Right atrium auricular region (tissue), 2 donors: ENCODE measurements at regions not wholly inside any gene's neighbourhood (a gene's known extent, or its start where the extent isn't known, plus 50 kb on each side); places are given as distances from the start of the nearest gene placed in this dataset.
"Not testable (repeated sequence)": the region's sequence is repeated elsewhere in the genome, so short reads cannot be mapped to it uniquely, and the experiment has no call there.

Source experiments
- DNase-seq: peaks from one replicate; pipeline ENCODE4 v3.0.0-alpha.2; 2019; ENCODE audit warnings: low spot score
- H3K27ac ChIP-seq, 2 donors: fragments of 200-600 bp; sonication (generic); 1 replicate in 1 of 2; 2 replicates in 1 of 2; pipeline ENCODE4 v1.5.1; 2016 to 2019
- H3K27me3 ChIP-seq, 2 donors: fragments of 200-600 bp; sonication (generic); one replicate each; pipeline versions ENCODE4 v1.5.1 to v1.6.0; 2017 to 2019
- H3K36me3 ChIP-seq: fragments of 200-600 bp; sonication (generic); one replicate; pipeline ENCODE4 v1.5.1; 2016
- H3K4me1 ChIP-seq, 2 donors: fragments of 200-600 bp; sonication (generic); one replicate each; pipeline versions ENCODE4 v1.5.1 to v1.6.0; 2017 to 2019
- H3K4me3 ChIP-seq, 2 donors: fragments of 200-600 bp; sonication (generic); 1 replicate in 1 of 2; 2 replicates in 1 of 2; pipeline ENCODE4 v1.5.1; 2017 to 2019; ENCODE audit warnings: mild to moderate bottlenecking in 1 of 2, moderate library complexity in 1 of 2
- H3K9me3 ChIP-seq, 2 donors: fragments of 200-600 bp; sonication (generic); one replicate each; pipeline ENCODE4 v1.5.1; 2019
- CTCF ChIP-seq, 2 donors: fragments of 200-600 bp; sonication (generic); IDR thresholded peaks; one replicate each; pipeline ENCODE4 v1.5.1; 2019; ENCODE audit warnings: antibody characterized with exemption in 2 of 2

- no peak for DNase-seq
Observed at GRCh38 chr2:132275396-132275795, 113.6 kb upstream of the ANKRD30BL start.

DNA sequence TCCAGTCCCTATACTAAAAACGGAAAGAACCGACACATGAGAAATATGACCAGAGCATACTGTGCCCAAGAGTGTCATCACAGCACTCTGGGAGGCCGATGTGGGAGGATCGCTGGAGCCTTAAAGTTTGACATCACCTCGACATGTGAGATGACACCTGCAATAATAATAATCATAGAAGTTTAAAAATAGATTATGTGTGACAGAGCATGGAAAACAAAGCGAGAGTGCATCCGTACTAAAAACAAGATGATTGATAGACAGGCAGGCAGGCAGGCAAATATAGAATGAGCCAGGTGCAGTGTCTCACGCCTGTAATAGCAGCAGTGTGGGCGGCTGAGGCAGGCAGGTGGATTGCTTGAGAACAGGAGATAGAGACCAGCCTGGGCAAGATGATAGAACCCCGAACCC is 114.8 kb upstream of the ANKRD30BL start:
- H3K27me3 ChIP-seq = no peaks in the 10 kb centered on the region

More at GRCh38 chr2:132275396-132275795, 113.6 kb upstream of the ANKRD30BL start:
- no peak overlapping the region for H3K27ac ChIP-seq
- H3K9me3 ChIP-seq = no peaks in the 10 kb centered on the region
- H3K4me1 ChIP-seq = no peaks in the 10 kb centered on the region
- TF ChIP-seq CTCF (IDR thresholded peaks at IDR 0.05) = no peak
- no peaks in the 10 kb centered on the region for H3K27me3 ChIP-seq
- no peak overlapping the region for H3K4me3 ChIP-seq
- no peaks in the 10 kb centered on the region for H3K36me3 ChIP-seq

DNA sequence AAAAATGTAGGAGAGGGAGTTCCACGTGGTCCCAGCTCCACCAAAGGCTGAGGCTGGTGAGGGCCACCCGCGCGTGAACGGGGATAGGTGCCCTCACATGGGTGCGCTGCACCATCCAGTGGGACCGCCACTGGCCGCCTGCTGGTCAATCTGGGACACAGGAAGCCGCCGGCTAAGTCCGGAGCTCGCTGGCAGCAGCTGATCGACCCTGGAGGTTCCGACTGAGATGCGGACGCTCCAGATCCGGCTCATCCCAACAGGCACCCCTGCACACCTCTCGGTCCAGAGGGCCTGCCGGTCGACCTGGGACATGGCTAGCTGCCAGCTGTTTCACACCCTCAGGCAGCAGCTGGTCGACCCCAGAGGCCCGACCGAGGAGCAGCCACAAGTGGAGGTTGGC is 116.5 kb upstream of the ANKRD30BL start:
- Histone ChIP-seq H3K4me1 (no peaks in the 10 kb centered on the region), H3K27me3 (no peaks in the 10 kb centered on the region), H3K27ac (no peak overlapping the region), H3K4me3 (no peak overlapping the region), H3K36me3 (no peaks in the 10 kb centered on the region), H3K9me3 (no peaks in the 10 kb centered on the region)
- no peak for DNase-seq
- TF ChIP-seq CTCF (IDR thresholded peaks at IDR 0.05) = no peak

More for the DNA sequence above, 114.8 kb upstream of the ANKRD30BL start:
- no peak overlapping the region for H3K4me3 ChIP-seq
- no peaks in the 10 kb centered on the region for H3K4me1 ChIP-seq
- H3K9me3 ChIP-seq = no peaks in the 10 kb centered on the region
- DNase-seq = peak; percentile 9
- H3K36me3 ChIP-seq = no peaks in the 10 kb centered on the region
- no peak overlapping the region for H3K27ac ChIP-seq
- TF ChIP-seq CTCF (IDR thresholded peaks at IDR 0.05) = no peak

GRCh38 chr2:132279344-132279743 is 117.6 kb upstream of the ANKRD30BL start:
- no peaks in the 10 kb centered on the region for H3K4me1 ChIP-seq
- no peak for TF ChIP-seq CTCF (IDR thresholded peaks at IDR 0.05)
- no peak overlapping the region for H3K27ac ChIP-seq
- H3K4me3 ChIP-seq = no peak overlapping the region
- no peak for DNase-seq
- no peaks in the 10 kb centered on the region for H3K9me3 ChIP-seq
- no peaks in the 10 kb centered on the region for H3K27me3 ChIP-seq
- H3K36me3 ChIP-seq = no peaks in the 10 kb centered on the region

- no peak overlapping the region for H3K27ac ChIP-seq
- no peaks in the 10 kb centered on the region for H3K4me1 ChIP-seq
- no peak overlapping the region for H3K4me3 ChIP-seq
- TF ChIP-seq CTCF (IDR thresholded peaks at IDR 0.05) = no peak
- H3K27me3 ChIP-seq = no peaks in the 10 kb centered on the region
- no peaks in the 10 kb centered on the region for H3K36me3 ChIP-seq
- no peak for DNase-seq
- H3K9me3 ChIP-seq = no peaks in the 10 kb centered on the region
Observed at GRCh38 chr2:132279930-132280615, 118.3 kb upstream of the ANKRD30BL start.

GRCh38 chr2:132280912-132281311 is 119.2 kb upstream of the ANKRD30BL start:
- Histone ChIP-seq H3K27ac (no peak overlapping the region), H3K4me3 (no peak overlapping the region), H3K36me3 (no peaks in the 10 kb centered on the region), H3K4me1 (no peaks in the 10 kb centered on the region), H3K27me3 (no peaks in the 10 kb centered on the region), H3K9me3 (no peaks in the 10 kb centered on the region)
- DNase-seq = no peak
- no peak for TF ChIP-seq CTCF (IDR thresholded peaks at IDR 0.05)

DNA sequence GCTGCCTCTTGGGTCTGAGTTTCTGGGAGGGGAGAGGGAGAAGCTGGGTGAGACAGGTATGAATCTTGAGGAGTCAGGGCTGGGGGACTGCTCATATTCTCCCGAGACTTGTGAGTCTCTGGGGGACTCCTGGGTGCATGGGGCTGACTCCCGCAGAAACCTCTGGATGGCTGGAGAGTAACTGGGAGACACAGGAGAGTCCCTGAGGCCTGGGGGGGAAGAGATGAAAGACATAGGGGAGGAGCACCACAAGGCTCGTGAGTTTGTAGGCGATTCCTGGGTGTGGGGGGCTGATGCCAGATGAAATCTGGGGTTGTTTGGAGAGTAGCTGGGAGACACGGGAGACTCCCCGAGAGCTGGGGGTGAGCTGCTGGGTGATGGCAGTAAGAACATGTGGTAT is 120.4 kb upstream of the ANKRD30BL start:
- DNase-seq, H3K27me3 ChIP-seq, H3K9me3 ChIP-seq: not testable (repeated sequence)

More for the DNA sequence above, 120.4 kb upstream of the ANKRD30BL start:
- H3K4me3 ChIP-seq, H3K27ac ChIP-seq, H3K4me1 ChIP-seq, H3K36me3 ChIP-seq: not testable (repeated sequence)
